Omental fat pad (tissue), 3 donors: ENCODE measurements at regions not wholly inside any gene's neighbourhood (a gene's known extent, or its start where the extent isn't known, plus 50 kb on each side); places are given as distances from the start of the nearest gene placed in this dataset.

Source experiments
- ATAC-seq: fragments of 150-250 bp; one replicate; pipeline ENCODE4 v1.9.1; 2016; ENCODE audit warnings: mild to moderate bottlenecking, moderate library complexity; ENCODE audit not compliant: low FRiP score
- DNase-seq: peaks from one replicate; pipeline ENCODE4 v3.0.0-alpha.2; 2019; ENCODE audit warnings: low spot score
- CTCF ChIP-seq, 3 donors: fragments of 450-650 bp; IDR thresholded peaks; one replicate each; pipeline ENCODE4 v1.5.1; 2016 to 2017; ENCODE audit warnings: antibody characterized with exemption in 3 of 3, mild to moderate bottlenecking in 3 of 3, moderate library complexity in 2 of 3

GRCh38 chr6:74103417-74103816 is 407.4 kb downstream of the CD109 start:
- TF ChIP-seq CTCF (IDR thresholded peaks at IDR 0.05), result no peak
- DNase-seq (no peak), ATAC-seq (no peak)

GRCh38 chr6:74100719-74101287 is 404.8 kb downstream of the CD109 start:
- no peak for TF ChIP-seq CTCF (IDR thresholded peaks at IDR 0.05)
- DNase-seq (no peak), ATAC-seq (no peak)

- ATAC-seq (no peak), DNase-seq (no peak)
- TF ChIP-seq CTCF (IDR thresholded peaks at IDR 0.05), result no peak
Measured at GRCh38 chr6:74096329-74096728, 400.3 kb downstream of the CD109 start.

- DNase-seq (no peak), ATAC-seq (no peak)
- no peak for TF ChIP-seq CTCF (IDR thresholded peaks at IDR 0.05)
Measured at GRCh38 chr6:74093361-74093760, 397.4 kb downstream of the CD109 start.

GRCh38 chr6:74091794-74092157 is 395.8 kb downstream of the CD109 start:
- ATAC-seq (no peak), DNase-seq (no peak)
- TF ChIP-seq CTCF (IDR thresholded peaks at IDR 0.05), result no peak

GRCh38 chr6:74091136-74091793 is 395.3 kb downstream of the CD109 start:
- ATAC-seq (no peak), DNase-seq (no peak)
- peak in 2 of 3 donors; percentile 13 to 51 for TF ChIP-seq CTCF (IDR thresholded peaks at IDR 0.05)

GRCh38 chr6:74087899-74088298 is 391.9 kb downstream of the CD109 start:
- DNase-seq (no peak), ATAC-seq (no peak)
- TF ChIP-seq CTCF (IDR thresholded peaks at IDR 0.05), result no peak
